Cardiac fibroblast (primary cell): ENCODE measurements at regions not wholly inside any gene's neighbourhood (a gene's known extent, or its start where the extent isn't known, plus 50 kb on each side); places are given as distances from the start of the nearest gene placed in this dataset.

Experiments
- DNase-seq, 2 donors: peaks; one replicate each; pipeline versions ENCODE4 v3.0.0 to v3.0.0-alpha.2; 2010; ENCODE audit warnings: low read depth in 2 of 2
- H3K4me3 ChIP-seq, 2 donors: replicated peaks in 1 of 2; 1 replicate in 1 of 2; 2 replicates in 1 of 2; pipeline ENCODE4 v1.5.1; 2011; ENCODE audit warnings: low read depth in 2 of 2, low read length in 2 of 2, mild to moderate bottlenecking in 2 of 2, moderate library complexity in 1 of 2
- TF ChIP-seq, protein P1 (sequence below): IDR thresholded peaks from one replicate; pipeline ENCODE4 v1.5.1; 2011; ENCODE audit warnings: low read depth, mild to moderate bottlenecking, low read length, inconsistent platforms

GRCh38 chr3:171986757-171987518 lies 52.4 kb upstream of the FNDC3B start:
- no peak for DNase-seq
- H3K4me3 ChIP-seq, result no peak overlapping the region
- TF ChIP-seq, protein P1, sequence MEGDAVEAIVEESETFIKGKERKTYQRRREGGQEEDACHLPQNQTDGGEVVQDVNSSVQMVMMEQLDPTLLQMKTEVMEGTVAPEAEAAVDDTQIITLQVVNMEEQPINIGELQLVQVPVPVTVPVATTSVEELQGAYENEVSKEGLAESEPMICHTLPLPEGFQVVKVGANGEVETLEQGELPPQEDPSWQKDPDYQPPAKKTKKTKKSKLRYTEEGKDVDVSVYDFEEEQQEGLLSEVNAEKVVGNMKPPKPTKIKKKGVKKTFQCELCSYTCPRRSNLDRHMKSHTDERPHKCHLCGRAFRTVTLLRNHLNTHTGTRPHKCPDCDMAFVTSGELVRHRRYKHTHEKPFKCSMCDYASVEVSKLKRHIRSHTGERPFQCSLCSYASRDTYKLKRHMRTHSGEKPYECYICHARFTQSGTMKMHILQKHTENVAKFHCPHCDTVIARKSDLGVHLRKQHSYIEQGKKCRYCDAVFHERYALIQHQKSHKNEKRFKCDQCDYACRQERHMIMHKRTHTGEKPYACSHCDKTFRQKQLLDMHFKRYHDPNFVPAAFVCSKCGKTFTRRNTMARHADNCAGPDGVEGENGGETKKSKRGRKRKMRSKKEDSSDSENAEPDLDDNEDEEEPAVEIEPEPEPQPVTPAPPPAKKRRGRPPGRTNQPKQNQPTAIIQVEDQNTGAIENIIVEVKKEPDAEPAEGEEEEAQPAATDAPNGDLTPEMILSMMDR, result no peak
